Left colon (tissue), 2 donors: ENCODE measurements at regions not wholly inside any gene's neighbourhood (a gene's known extent, or its start where the extent isn't known, plus 50 kb on each side); places are given as distances from the start of the nearest gene placed in this dataset.
"Not testable (repeated sequence)": the region's sequence is repeated elsewhere in the genome, so short reads cannot be mapped to it uniquely, and the experiment has no call there.

Source experiments
- ATAC-seq: fragments of 200-7000 bp; cut with Tn5 transposase; one replicate; pipeline ENCODE4 v1.9.1; 2020; ENCODE audit warnings: mild to moderate bottlenecking, moderate library complexity
- DNase-seq, 2 donors: peaks; one replicate each; pipeline ENCODE4 v3.0.0-alpha.2; 2020
- intact Hi-C, 2 donors: fragments of 100-400 bp; cut with DNase I in 1 of 2; cut with micrococcal nuclease in 1 of 2; formaldehyde crosslinking; loops; one replicate each; pipeline versions ENCODE4 v1.11.2 to v1.14.0; 2022; cut with DNase I, micrococcal nuclease
- donor health status: DM: no; HTN: no; CAD: no.
- donor health status: DM: yes; HTN: yes; CAD: no.

- intact Hi-C loops: no loop called here
- ATAC-seq (no peak), DNase-seq (no peak)
Measured at GRCh38 chr5:107724642-107725041, 53.9 kb upstream of the EFNA5 start.

GRCh38 chr5:107721241-107721640 lies 50.5 kb upstream of the EFNA5 start:
- DNase-seq, ATAC-seq, intact Hi-C loops: not testable (repeated sequence)
